Hepatocyte (in vitro differentiated cells): ENCODE measurements at regions not wholly inside any gene's neighbourhood (a gene's known extent, or its start where the extent isn't known, plus 50 kb on each side); places are given as distances from the start of the nearest gene placed in this dataset.

Experiments used
- EZH2 ChIP-seq: fragments of 200-600 bp; sonication (generic); IDR thresholded peaks from 2 replicates; pipeline ENCODE4 v1.6.1; 2016; ENCODE audit warnings: antibody characterized with exemption, mild to moderate bottlenecking, borderline replicate concordance
- EZH2phosphoT487 ChIP-seq: fragments of 200-600 bp; sonication (generic); IDR thresholded peaks from one replicate; pipeline ENCODE4 v1.6.1; 2018; ENCODE audit warnings: antibody characterized with exemption, mild to moderate bottlenecking, low read depth, moderate library complexity; ENCODE audit not compliant: unreplicated experiment, severe bottlenecking
- TF ChIP-seq, protein P1 (sequence below): fragments of 200-600 bp; sonication (generic); IDR thresholded peaks from 2 replicates; pipeline ENCODE4 v1.5.1; 2016; ENCODE audit warnings: antibody characterized with exemption, mild to moderate bottlenecking; ENCODE audit not compliant: poor library complexity

DNA sequence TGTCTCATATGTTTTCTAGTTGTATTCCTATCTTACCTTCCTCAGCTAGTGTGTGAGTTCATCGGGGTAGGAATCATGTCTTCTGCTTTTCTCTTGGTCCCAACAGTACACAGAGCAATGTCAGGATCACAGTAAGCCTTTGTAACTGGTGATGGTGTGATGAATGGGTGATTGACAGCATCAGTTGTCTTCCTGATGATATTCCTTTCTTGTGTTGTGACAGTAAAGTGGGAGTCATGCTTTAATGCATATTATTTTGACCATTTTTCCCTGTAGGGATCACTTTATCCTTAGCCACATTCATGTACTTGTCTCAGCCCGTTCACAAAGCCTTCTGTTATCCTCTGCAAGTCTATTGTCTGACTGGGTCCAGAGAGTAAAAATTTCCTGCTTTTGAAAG lies 501.7 kb downstream of the UTRN start:
- TF ChIP-seq, protein P1, sequence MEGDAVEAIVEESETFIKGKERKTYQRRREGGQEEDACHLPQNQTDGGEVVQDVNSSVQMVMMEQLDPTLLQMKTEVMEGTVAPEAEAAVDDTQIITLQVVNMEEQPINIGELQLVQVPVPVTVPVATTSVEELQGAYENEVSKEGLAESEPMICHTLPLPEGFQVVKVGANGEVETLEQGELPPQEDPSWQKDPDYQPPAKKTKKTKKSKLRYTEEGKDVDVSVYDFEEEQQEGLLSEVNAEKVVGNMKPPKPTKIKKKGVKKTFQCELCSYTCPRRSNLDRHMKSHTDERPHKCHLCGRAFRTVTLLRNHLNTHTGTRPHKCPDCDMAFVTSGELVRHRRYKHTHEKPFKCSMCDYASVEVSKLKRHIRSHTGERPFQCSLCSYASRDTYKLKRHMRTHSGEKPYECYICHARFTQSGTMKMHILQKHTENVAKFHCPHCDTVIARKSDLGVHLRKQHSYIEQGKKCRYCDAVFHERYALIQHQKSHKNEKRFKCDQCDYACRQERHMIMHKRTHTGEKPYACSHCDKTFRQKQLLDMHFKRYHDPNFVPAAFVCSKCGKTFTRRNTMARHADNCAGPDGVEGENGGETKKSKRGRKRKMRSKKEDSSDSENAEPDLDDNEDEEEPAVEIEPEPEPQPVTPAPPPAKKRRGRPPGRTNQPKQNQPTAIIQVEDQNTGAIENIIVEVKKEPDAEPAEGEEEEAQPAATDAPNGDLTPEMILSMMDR: no peak
- TF ChIP-seq EZH2 (no peak), EZH2phosphoT487 (no peak)
